GM23248 (cell line): ENCODE measurements at regions not wholly inside any gene's neighbourhood (a gene's known extent, or its start where the extent isn't known, plus 50 kb on each side); places are given as distances from the start of the nearest gene placed in this dataset.

Experiments used
- EZH2 ChIP-seq: fragments of 200-600 bp; sonication (generic); IDR thresholded peaks from 2 replicates; pipeline ENCODE4 v1.6.1; 2018; ENCODE audit warnings: antibody characterized with exemption, mild to moderate bottlenecking; ENCODE audit not compliant: insufficient read depth, poor library complexity, severe bottlenecking
- EZH2phosphoT487 ChIP-seq: fragments of 200-600 bp; sonication (generic); IDR thresholded peaks from 2 replicates; pipeline ENCODE4 v1.6.1; 2018; ENCODE audit warnings: antibody characterized with exemption, moderate library complexity, mild to moderate bottlenecking, low read depth; ENCODE audit not compliant: insufficient read depth

DNA sequence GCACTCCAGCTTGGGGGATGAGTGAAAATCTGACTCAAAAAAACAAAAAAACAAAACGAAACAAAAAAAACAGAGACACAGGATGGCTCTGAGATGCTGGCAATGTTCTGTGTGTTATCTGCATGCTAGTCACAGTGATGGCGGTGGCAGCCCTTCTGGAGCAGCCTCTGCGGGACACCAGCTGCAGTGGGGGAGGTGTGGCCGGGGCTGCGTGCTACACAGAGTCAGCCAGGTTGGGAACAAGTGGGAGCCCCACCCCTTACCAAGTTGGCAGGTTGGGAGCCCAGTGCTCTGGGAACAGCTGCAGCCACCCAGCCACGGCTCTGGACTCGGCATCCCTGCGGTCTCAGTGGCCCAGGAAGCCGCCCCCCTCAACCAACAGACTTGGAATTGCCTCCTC, 206.5 kb upstream of the ZFP42 start:
- TF ChIP-seq EZH2: no peak
- no peak for TF ChIP-seq EZH2phosphoT487
